ENCODE measurements at regions not wholly inside any gene's neighbourhood (a gene's known extent, or its start where the extent isn't known, plus 50 kb on each side); places are given as distances from the start of the nearest gene placed in this dataset.

- Mint-ChIP-seq H3K27ac (ENCODE audit: unreplicated experiment) (no peak overlapping the region), H3K27me3 (ENCODE audit: low read depth) (peaks cover 24% of the 10 kb centered on the region), H3K4me3 (ENCODE audit: unreplicated experiment) (no peak overlapping the region), H3K4me1 (ENCODE audit: low read depth) (no peaks in the 10 kb centered on the region), H3K9me3 (ENCODE audit: low read depth) (peaks cover 4% of the 10 kb centered on the region), H3K36me3 (ENCODE audit: low read depth) (no peaks in the 10 kb centered on the region)
- no peak for DNase-seq (ENCODE audit: low spot score)
- TF ChIP-seq CTCF (IDR thresholded peaks at IDR 0.05), result no peak
Observed at GRCh38 chr15:60160909-60161308, 156.8 kb downstream of the FOXB1 start.

- Mint-ChIP-seq H3K4me3 (ENCODE audit: unreplicated experiment) (no peak overlapping the region), H3K9me3 (ENCODE audit: low read depth) (peaks cover 4% of the 10 kb centered on the region), H3K27ac (ENCODE audit: unreplicated experiment) (no peak overlapping the region), H3K36me3 (ENCODE audit: low read depth) (no peaks in the 10 kb centered on the region), H3K4me1 (ENCODE audit: low read depth) (no peaks in the 10 kb centered on the region), H3K27me3 (ENCODE audit: low read depth) (peaks cover 23% of the 10 kb centered on the region)
- no peak for TF ChIP-seq CTCF (IDR thresholded peaks at IDR 0.05)
- DNase-seq (ENCODE audit: low spot score), result no peak
Observed at GRCh38 chr15:60161704-60162103, 157.6 kb downstream of the FOXB1 start.

GRCh38 chr15:60162251-60162967 is 158.3 kb downstream of the FOXB1 start:
- Mint-ChIP-seq H3K4me1 (ENCODE audit: low read depth) (no peaks in the 10 kb centered on the region), H3K27me3 (ENCODE audit: low read depth) (peaks cover 23% of the 10 kb centered on the region), H3K36me3 (ENCODE audit: low read depth) (no peaks in the 10 kb centered on the region), H3K27ac (ENCODE audit: unreplicated experiment) (no peak overlapping the region), H3K4me3 (ENCODE audit: unreplicated experiment) (no peak overlapping the region), H3K9me3 (ENCODE audit: low read depth) (peaks cover 4% of the 10 kb centered on the region)
- no peak for TF ChIP-seq CTCF (IDR thresholded peaks at IDR 0.05)
- DNase-seq (ENCODE audit: low spot score), result no peak

GRCh38 chr15:60162968-60163355 is 158.9 kb downstream of the FOXB1 start:
- no peak for TF ChIP-seq CTCF (IDR thresholded peaks at IDR 0.05)
- no peak overlapping the region for H3K4me3 Mint-ChIP-seq (ENCODE audit: unreplicated experiment)
- no peak for DNase-seq (ENCODE audit: low spot score)
- no peaks in the 10 kb centered on the region for H3K4me1 Mint-ChIP-seq (ENCODE audit: low read depth)
- H3K27ac Mint-ChIP-seq (ENCODE audit: unreplicated experiment), result no peak overlapping the region
- peaks cover 23% of the 10 kb centered on the region for H3K27me3 Mint-ChIP-seq (ENCODE audit: low read depth)
- H3K9me3 Mint-ChIP-seq (ENCODE audit: low read depth), result peaks cover 4% of the 10 kb centered on the region
- no peaks in the 10 kb centered on the region for H3K36me3 Mint-ChIP-seq (ENCODE audit: low read depth)

GRCh38 chr15:60165111-60165510 is 161.0 kb downstream of the FOXB1 start:
- Mint-ChIP-seq H3K9me3 (ENCODE audit: low read depth) (peaks cover 4% of the 10 kb centered on the region), H3K27ac (ENCODE audit: unreplicated experiment) (no peak overlapping the region), H3K4me3 (ENCODE audit: unreplicated experiment) (no peak overlapping the region)

More at GRCh38 chr15:60165111-60165510, 161.0 kb downstream of the FOXB1 start:
- no peak for DNase-seq (ENCODE audit: low spot score)
- Mint-ChIP-seq H3K27me3 (ENCODE audit: low read depth) (peaks cover 17% of the 10 kb centered on the region), H3K4me1 (ENCODE audit: low read depth) (no peaks in the 10 kb centered on the region), H3K36me3 (ENCODE audit: low read depth) (no peaks in the 10 kb centered on the region)
- no peak for TF ChIP-seq CTCF (IDR thresholded peaks at IDR 0.05)
